ENCODE measurements at regions not wholly inside any gene's neighbourhood (a gene's known extent, or its start where the extent isn't known, plus 50 kb on each side); places are given as distances from the start of the nearest gene placed in this dataset.
"Not testable (repeated sequence)": the region's sequence is repeated elsewhere in the genome, so short reads cannot be mapped to it uniquely, and the experiment has no call there.

GRCh38 chr4:17246656-17247055, 265.2 kb downstream of the QDPR start:
- DNase-seq (ENCODE audit: low read depth in 2 of 3, low spot score in 1 of 3), result no peak

DNA sequence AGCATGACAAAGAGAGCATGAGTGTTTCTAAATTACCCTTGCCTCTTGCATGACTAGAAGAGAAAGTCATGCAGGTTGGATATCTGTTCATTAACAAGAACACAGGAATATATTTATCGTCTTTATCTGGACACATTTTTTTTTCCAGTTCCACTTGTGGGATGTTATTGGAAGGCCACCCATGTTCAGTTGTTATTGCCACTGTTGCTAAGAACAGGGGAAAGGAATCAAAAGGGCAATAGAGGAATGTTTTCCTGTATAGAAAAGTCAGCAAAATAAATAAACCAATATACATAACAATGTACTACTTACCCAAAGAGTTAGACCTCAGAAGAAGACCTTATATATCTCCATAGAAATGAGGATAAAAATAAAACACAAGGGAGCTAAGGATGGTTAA, 270.1 kb downstream of the QDPR start:
- no peak for DNase-seq (ENCODE audit: low read depth in 2 of 3, low spot score in 1 of 3)

- no peak for DNase-seq (ENCODE audit: low read depth in 2 of 3, low spot score in 1 of 3)
Observed at GRCh38 chr4:17238633-17239032, 273.3 kb downstream of the QDPR start.

DNA sequence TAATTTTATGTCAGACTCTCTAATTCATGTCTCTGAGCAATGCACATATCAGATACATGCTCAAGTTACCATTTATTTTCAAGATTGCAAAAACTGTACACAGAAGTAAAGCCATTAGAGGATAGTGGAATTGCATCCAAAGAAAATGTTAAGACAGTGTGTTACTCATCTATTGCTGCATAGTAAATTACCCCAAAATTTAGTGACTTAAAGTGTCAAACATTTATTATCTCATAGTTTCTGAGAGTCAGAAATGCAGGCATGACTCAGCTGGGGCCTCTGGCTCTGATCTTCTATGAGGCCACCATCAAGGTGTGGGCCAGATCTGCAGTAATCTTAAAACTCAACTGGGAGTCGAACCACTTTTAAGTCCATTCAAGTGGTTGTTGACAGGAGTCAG, 275.2 kb downstream of the QDPR start:
- no peak for DNase-seq (ENCODE audit: low read depth in 2 of 3, low spot score in 1 of 3)

- no peak for DNase-seq (ENCODE audit: low read depth in 2 of 3, low spot score in 1 of 3)
Observed at GRCh38 chr4:17234678-17235077, 277.2 kb downstream of the QDPR start.

DNA sequence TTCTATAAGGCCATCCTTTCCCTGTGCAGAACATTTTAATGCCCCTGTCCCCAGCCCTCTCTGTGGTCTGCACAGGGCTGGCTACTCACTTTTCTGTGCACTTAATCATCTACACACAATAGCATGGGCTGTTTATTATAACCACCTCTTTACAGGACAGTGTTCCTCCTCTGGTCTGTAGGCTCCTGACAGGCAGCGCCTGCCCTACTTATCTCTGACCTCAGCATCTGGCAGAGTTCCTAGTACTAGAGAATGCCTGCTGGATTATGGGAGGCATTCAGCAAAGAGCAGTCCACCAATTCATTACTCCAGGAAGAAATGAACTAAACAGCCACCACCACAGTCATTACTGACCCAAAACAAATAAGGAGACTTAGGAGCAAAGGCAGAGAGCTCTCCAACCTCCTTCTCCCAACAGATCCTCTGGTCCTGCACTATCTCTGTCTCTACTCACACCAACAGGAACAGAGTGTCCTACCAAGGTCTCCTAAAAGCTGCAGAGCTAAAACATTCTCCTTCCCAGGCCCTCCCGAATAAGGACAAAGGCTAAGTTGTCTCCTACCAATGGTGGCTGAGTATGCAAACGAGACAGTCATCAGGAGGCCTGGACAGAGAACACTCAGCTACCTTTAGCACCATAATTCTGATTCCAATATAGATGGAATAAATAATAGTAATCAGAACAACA, 279.2 kb downstream of the QDPR start:
- DNase-seq (ENCODE audit: low read depth in 2 of 3, low spot score in 1 of 3), result no peak

GRCh38 chr4:17231880-17232475, 279.9 kb downstream of the QDPR start:
- DNase-seq (ENCODE audit: low read depth in 2 of 3, low spot score in 1 of 3), result not testable (repeated sequence)

DNA sequence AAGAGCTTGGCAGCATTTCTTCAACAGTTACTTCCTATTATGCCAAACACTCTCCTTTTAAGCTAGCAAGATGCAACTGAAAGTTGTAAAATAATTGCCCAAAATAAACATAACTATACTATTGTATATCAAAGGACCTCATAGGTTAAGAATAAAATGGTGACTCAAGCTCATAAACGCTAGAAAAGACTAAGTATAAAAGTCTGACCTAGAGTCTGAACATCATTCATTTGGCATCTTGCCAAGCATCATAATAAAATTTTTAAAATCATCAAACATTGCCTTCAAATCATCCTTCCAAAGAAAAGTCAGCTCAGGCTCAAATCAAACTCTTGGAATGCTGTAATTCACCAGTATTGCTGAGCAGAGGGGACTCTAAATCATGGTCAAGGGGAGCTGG, 281.2 kb downstream of the QDPR start:
- no peak for DNase-seq (ENCODE audit: low read depth in 2 of 3, low spot score in 1 of 3)

DNA sequence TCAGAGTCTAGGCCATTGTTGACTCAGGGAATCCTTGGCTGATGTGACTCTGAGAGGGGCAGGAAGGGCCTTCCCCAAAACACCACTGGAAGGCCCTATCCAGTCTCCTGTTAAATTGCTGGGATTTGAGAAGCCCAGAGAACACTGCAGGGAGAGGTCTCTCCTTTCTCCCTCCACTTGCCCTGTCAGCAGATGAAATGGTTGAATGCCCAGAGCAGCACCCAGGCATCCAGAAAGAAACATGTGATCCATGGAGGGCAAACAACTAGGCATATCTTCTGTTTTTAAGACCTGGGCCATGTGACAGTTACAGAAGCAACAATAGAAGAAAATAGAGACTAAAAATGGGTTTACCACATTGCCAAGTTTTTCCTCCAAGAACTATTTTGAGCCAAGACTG, 291.1 kb downstream of the QDPR start:
- DNase-seq (ENCODE audit: low read depth in 2 of 3, low spot score in 1 of 3), result no peak

- DNase-seq (ENCODE audit: low read depth in 2 of 3, low spot score in 1 of 3), result no peak
Observed at GRCh38 chr4:17218786-17219185, 293.1 kb downstream of the QDPR start.

DNA sequence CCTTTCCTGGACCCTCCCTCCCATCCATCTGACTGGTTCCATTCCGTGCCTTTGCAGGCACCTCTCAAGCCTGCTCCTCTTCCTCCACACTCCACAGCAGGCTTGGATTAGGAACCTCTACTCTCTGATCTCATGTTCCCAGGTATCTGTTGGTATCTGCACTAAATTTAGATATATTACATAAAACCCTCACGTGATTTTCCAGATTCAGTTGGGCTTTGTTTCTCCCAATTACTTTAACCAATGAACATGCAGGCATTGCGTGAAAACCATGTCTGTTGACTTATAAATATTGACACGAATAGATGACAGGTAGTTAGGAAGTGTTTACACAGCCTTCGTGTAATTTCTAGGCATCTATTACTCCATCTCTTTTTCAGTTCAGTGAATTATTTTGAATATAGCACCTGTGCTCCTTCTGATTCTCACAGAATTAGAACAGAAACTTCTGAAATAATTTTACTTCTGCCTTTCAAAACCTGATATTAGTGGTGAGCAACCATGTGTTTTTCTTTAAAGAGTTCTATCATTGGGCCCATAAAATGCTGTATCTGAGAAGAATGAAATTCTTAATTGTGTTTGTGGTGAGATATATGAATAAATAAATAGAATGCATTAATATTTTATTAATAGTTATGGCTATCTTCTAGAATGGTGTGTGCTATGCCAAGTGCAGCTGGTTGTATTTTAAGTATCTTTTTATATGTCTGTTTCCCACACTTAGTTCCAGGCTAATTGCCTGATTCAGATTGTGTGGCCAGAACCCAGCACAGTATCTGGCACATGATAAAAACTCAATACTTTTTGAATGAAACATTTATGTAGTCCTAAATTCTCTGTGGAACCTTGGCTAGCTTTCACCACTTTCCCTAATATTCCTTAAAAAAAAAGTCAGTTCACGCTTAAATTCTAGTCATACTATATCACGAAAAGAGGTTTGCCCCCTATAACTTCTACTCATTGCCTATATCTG, 304.8 kb downstream of the QDPR start:
- DNase-seq (ENCODE audit: low read depth in 2 of 3, low spot score in 1 of 3), result no peak

DNA sequence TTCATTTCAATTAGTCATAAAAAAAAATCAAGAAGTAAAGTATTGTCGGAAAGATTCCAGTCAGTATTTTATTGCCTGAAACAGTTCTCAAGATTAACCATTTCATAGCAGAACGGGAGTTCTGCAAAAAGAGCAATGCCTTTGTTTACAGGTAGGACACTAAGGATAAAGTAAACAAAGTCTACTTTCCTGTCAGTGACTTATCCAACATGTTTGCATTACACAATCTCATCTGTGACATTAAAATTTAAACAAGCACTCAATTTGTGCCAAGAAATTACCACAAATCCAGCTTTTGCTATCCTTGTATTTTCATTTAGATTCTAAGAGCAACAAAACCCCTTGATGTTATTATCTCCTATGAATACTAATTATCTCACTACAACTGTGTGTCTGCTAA, 306.5 kb upstream of the LDB2 start:
- no peak for DNase-seq (ENCODE audit: low read depth in 2 of 3, low spot score in 1 of 3)

DNA sequence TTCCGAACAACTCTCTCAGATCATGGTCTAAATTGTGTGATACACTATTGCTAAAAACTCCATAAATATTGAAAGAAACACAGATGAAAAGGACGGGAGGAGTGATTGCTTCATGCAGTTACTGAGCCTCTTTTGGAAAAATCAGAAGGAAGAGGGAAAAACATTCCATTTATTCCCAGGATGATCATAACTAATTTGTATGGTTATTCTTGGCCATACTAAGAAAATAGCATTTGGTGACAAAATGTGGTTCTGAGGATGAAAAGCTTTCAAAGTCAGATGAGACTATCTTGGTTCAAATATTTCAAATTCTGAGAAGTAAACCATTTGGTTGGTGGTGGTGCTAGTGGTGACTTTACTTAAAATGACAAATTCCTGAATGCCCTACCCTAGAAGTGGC, 305.4 kb upstream of the LDB2 start:
- DNase-seq (ENCODE audit: low read depth in 2 of 3, low spot score in 1 of 3), result no peak

DNA sequence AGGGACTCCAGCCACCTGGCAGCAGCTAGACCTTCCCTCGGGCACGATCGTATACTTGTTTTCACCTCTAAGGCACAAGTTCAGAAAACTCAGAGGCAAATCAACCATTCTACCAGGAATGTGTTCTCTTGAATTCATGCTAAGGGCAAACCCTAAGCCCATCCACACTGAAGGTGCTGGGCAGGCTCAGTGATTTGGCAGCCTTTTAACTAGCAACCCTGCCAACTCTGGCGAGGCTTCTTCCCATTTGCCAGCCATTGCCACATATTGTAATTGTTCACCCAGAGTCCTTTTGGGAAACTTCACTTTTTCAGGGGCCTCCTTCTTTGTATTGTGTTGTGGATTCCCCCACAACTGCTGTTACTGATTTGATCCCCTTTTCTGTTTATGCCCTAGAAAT, 298.6 kb upstream of the LDB2 start:
- DNase-seq (ENCODE audit: low read depth in 2 of 3, low spot score in 1 of 3), result no peak

GRCh38 chr4:17195461-17196275, 297.2 kb upstream of the LDB2 start:
- no peak for DNase-seq (ENCODE audit: low read depth in 2 of 3, low spot score in 1 of 3)

GRCh38 chr4:17194586-17194985, 296.1 kb upstream of the LDB2 start:
- DNase-seq (ENCODE audit: low read depth in 2 of 3, low spot score in 1 of 3), result no peak

- DNase-seq (ENCODE audit: low read depth in 2 of 3, low spot score in 1 of 3), result no peak
Observed at GRCh38 chr4:17189759-17190158, 291.3 kb upstream of the LDB2 start.

- DNase-seq (ENCODE audit: low read depth in 2 of 3, low spot score in 1 of 3), result no peak
Observed at GRCh38 chr4:17189401-17189720, 290.9 kb upstream of the LDB2 start.

- no peak for DNase-seq (ENCODE audit: low read depth in 2 of 3, low spot score in 1 of 3)
Observed at GRCh38 chr4:17188547-17189400, 290.3 kb upstream of the LDB2 start.

- DNase-seq (ENCODE audit: low read depth in 2 of 3, low spot score in 1 of 3), result no peak
Observed at GRCh38 chr4:17188125-17188524, 289.7 kb upstream of the LDB2 start.
